ENCODE measurements at regions not wholly inside any gene's neighbourhood (a gene's known extent, or its start where the extent isn't known, plus 50 kb on each side); places are given as distances from the start of the nearest gene placed in this dataset.

DNA sequence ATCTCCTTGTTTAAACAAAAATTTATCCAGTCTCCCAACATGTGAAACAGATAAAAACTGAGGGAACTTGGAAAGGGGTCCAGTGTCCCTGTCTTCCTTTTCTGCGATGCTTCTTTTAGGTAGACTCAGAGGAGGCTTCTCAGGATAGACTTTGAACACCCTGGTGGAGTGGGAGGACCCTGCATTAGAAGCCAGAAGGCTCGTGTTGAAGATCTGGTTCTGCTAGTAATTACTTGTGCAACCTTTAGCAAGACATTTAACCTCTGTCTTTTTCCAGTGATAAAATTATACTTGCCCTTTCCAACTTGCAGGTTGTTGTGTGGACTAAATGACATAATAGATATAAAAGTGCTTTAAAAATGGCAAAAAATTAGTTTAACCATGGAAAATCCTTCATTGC is 67.1 kb upstream of the PREP start:
- no peak for TF ChIP-seq POLR2A (IDR thresholded peaks at IDR 0.05; ENCODE audit: low read depth, low read length)
- no peak for TF ChIP-seq SPI1 (IDR thresholded peaks at IDR 0.05; ENCODE audit: low read depth, low read length)

Data from GM12891 (cell line).